GM12878 (cell line): ENCODE measurements at regions not wholly inside any gene's neighbourhood (a gene's known extent, or its start where the extent isn't known, plus 50 kb on each side); places are given as distances from the start of the nearest gene placed in this dataset.

Experiments used
- ATAC-seq: fragments of 200-7000 bp; cut with Tn5 transposase; 3 replicates; pipeline ENCODE4 v1.9.1; 2020; ENCODE audit warnings: mild to moderate bottlenecking, moderate library complexity
- BruUV-seq: library from RNA; stranded (reverse); fragments of 400-500 nt; replicated peaks from 2 replicates; lab custom pipeline; 2021; lab: Mats Ljungman, UMichigan
- CTCF ChIA-PET: fragments of 300-600 bp; sonication (Branson Sonifier 250); formaldehyde crosslinking; extraction: SDS; loops from one replicate; lab custom pipeline; 2021; ENCODE audit warnings: inconsistent platforms; lab: Yijun Ruan, JAX
- POLR2A ChIA-PET: fragments of 350-600 bp; formaldehyde crosslinking; extraction: SDS; loops from one replicate; lab custom pipeline; 2021; ENCODE audit warnings: inconsistent platforms; lab: Charles Lee
- RAD21 ChIA-PET: fragments of 300-600 bp; sonication (Branson Sonifier 250); formaldehyde crosslinking; loops from one replicate; lab custom pipeline; 2023; ENCODE audit warnings: antibody characterized with exemption; ENCODE audit not compliant: unreplicated experiment; lab: Charles Lee
- SMC1A ChIA-PET: fragments of 300-600 bp; sonication (Branson Sonifier 250); formaldehyde crosslinking; loops from one replicate; lab custom pipeline; 2023; ENCODE audit not compliant: unreplicated experiment, uncharacterized antibody; lab: Charles Lee
- DNase-seq: peaks from one replicate; pipeline ENCODE4 v3.0.0-alpha.2; 2011; ENCODE audit warnings: low read depth, low spot score
- FAIRE-seq: peaks from 3 replicates; lab custom pipeline; 2011; peaks lifted over from hg19 to GRCh38; lab: Jason Lieb, UNC
- H2AFZ ChIP-seq: 2 replicates; pipeline ENCODE4 v1.6.0; 2011; ENCODE audit warnings: low read depth, low read length, control low read depth; ENCODE audit not compliant: control insufficient read depth
- H3K27ac ChIP-seq: 2 replicates; pipeline ENCODE4 v1.5.1; 2011; ENCODE audit warnings: control low read depth; ENCODE audit not compliant: control insufficient read depth, insufficient read depth
- H3K27me3 ChIP-seq, 2 experiments: replicated peaks in 1 of 2; 2 replicates each; pipeline versions ENCODE4 v1.6.0 to v1.6.1; 2011; ENCODE audit warnings: low read length in 1 of 2; ENCODE audit not compliant: control insufficient read depth in 2 of 2, insufficient read depth in 2 of 2
- H3K36me3 ChIP-seq, 2 experiments: 2 replicates each; pipeline ENCODE4 v1.5.1; 2011; ENCODE audit warnings: low read length in 1 of 2; ENCODE audit not compliant: control insufficient read depth in 2 of 2, insufficient read depth in 2 of 2
- H3K4me1 ChIP-seq: 2 replicates; pipeline ENCODE4 v1.6.1; 2011; ENCODE audit warnings: mild to moderate bottlenecking, low read length, moderate library complexity, mixed read lengths; ENCODE audit not compliant: control insufficient read depth, insufficient read depth
- H3K4me2 ChIP-seq: 2 replicates; pipeline ENCODE4 v1.6.0; 2011; ENCODE audit warnings: control low read depth; ENCODE audit not compliant: control insufficient read depth, insufficient read depth
- H3K4me3 ChIP-seq: fragments of 200-600 bp; sonication (generic); 2 replicates; pipeline ENCODE4 v1.5.1; 2016
- H3K79me2 ChIP-seq: 2 replicates; pipeline ENCODE4 v1.6.0; 2011; ENCODE audit warnings: low read length; ENCODE audit not compliant: control insufficient read depth, insufficient read depth
- H3K9ac ChIP-seq: 2 replicates; pipeline ENCODE4 v1.8.0; 2011; ENCODE audit warnings: low read length, control low read depth, mixed read lengths; ENCODE audit not compliant: control insufficient read depth, insufficient read depth
- H3K9me3 ChIP-seq: replicated peaks from 3 replicates; pipeline ENCODE4 v1.5.1; 2011; ENCODE audit warnings: mild to moderate bottlenecking, low read length; ENCODE audit not compliant: control insufficient read depth, insufficient read depth
- H4K20me1 ChIP-seq: 2 replicates; pipeline ENCODE4 v1.6.0; 2011; ENCODE audit not compliant: control insufficient read depth, insufficient read depth
- BACH1 ChIP-seq: fragments of 450-650 bp; IDR thresholded peaks from 2 replicates; pipeline ENCODE4 v1.6.1; 2017; ENCODE audit warnings: mild to moderate bottlenecking, borderline replicate concordance
- BMI1 ChIP-seq: fragments of 450-650 bp; IDR thresholded peaks from 2 replicates; pipeline ENCODE4 v1.6.1; 2016; ENCODE audit warnings: mild to moderate bottlenecking, moderate library complexity, borderline replicate concordance
- BRCA1 ChIP-seq: IDR thresholded peaks from 2 replicates; pipeline ENCODE4 v1.6.1; 2011; ENCODE audit warnings: low read depth, low read length, improper control_type of control experiment
- HDAC2 ChIP-seq: fragments of 200-600 bp; sonication (generic); IDR thresholded peaks from 2 replicates; pipeline ENCODE4 v1.6.1; 2017
- JUND ChIP-seq: IDR thresholded peaks from 2 replicates; pipeline ENCODE4 v1.6.1; 2012; ENCODE audit warnings: low read depth, mild to moderate bottlenecking, low read length, improper control_type of control experiment, moderate library complexity
- POLR2A ChIP-seq: IDR thresholded peaks from 2 replicates; pipeline ENCODE4 v1.6.1; 2011; ENCODE audit warnings: low read depth, mild to moderate bottlenecking, low read length
- RAD21 ChIP-seq: IDR thresholded peaks from 2 replicates; pipeline ENCODE4 v1.6.1; 2011; ENCODE audit warnings: mild to moderate bottlenecking, low read depth, low read length, moderate library complexity; ENCODE audit not compliant: insufficient read depth
- SREBF2 ChIP-seq: IDR thresholded peaks from 2 replicates; pipeline ENCODE4 v1.6.1; 2012; ENCODE audit warnings: mild to moderate bottlenecking, low read length
- STAT1 ChIP-seq: fragments of 450-650 bp; conservative IDR thresholded peaks from 2 replicates; pipeline ENCODE4 v1.6.1; 2014; ENCODE audit warnings: antibody characterized with exemption, mild to moderate bottlenecking
- USF1 ChIP-seq: IDR thresholded peaks from 2 replicates; pipeline ENCODE4 v1.6.1; 2011; ENCODE audit warnings: borderline replicate concordance, low read depth, mild to moderate bottlenecking, moderate library complexity, mixed read lengths, low read length; ENCODE audit not compliant: insufficient read depth; ENCODE audit errors: extremely low read length
- ZZZ3 ChIP-seq: IDR thresholded peaks from 2 replicates; pipeline ENCODE4 v1.6.1; 2011; ENCODE audit warnings: low read depth; ENCODE audit not compliant: control insufficient read depth, insufficient read length
- WGBS: methylation state at CpG from one replicate; pipeline ENCODE4 v1.1.6; 2016; ENCODE audit warnings: low lambda C conversion rate; ENCODE audit not compliant: insufficient replicate concordance, insufficient coverage; ENCODE audit errors: missing lambda C conversion rate; 5-methylcytosine and 5-hydroxymethylcytosine counted together
- in situ Hi-C: fragments of 300-500 bp; cut with MboI; formaldehyde crosslinking; loops from 9 replicates; pipeline ENCODE4 v1.14.3; 2018; ENCODE audit warnings: mixed read lengths
- intact Hi-C: fragments of 100-400 bp; cut with micrococcal nuclease; formaldehyde crosslinking; loops from one replicate; pipeline ENCODE4 v1.14.2; 2022; ENCODE audit not compliant: unreplicated experiment
- TF ChIP-seq, protein P1 (sequence below): fragments of 450-650 bp; IDR thresholded peaks from 2 replicates; pipeline ENCODE4 v1.6.1; 2017; ENCODE audit warnings: mild to moderate bottlenecking, moderate library complexity

DNA sequence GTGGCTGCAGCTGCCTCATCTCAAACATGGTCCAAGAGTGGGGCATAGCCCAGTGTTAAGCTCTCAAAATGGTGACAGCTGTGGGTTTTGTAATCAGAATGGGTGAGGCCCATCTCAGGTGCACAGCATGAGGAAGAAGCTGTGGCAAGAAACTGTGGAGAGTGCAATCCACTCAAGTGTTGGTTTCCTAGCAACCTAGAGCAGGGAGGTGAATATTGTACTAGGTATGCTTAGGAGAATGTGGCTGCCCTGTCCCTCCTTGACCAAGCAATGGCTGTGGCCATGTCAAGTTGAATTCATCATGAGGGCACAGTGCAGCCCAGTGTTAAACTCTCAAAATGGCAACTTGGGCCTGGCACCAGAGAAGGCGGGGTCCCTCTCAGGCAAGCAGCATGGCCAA, 160.5 kb upstream of the KCNN2 start:
- intact Hi-C loops (no loop called here), in situ Hi-C loops (no loop called here)
- FAIRE-seq, result no peak
- H3K27me3 ChIP-seq, result no peaks in the 10 kb centered on the region
- no peaks in the 10 kb centered on the region for H3K79me2 ChIP-seq
- H3K4me1 ChIP-seq, result no peaks in the 10 kb centered on the region
- SMC1A ChIA-PET, result interaction anchor here (1.3 kb wide), 1 partner anchor 12 kb away, joined by 4 read pairs; no protein-coding TSS in a partner anchor
- no peak for ATAC-seq
- RAD21 ChIA-PET, result no interaction called here
- TF ChIP-seq, protein P1, sequence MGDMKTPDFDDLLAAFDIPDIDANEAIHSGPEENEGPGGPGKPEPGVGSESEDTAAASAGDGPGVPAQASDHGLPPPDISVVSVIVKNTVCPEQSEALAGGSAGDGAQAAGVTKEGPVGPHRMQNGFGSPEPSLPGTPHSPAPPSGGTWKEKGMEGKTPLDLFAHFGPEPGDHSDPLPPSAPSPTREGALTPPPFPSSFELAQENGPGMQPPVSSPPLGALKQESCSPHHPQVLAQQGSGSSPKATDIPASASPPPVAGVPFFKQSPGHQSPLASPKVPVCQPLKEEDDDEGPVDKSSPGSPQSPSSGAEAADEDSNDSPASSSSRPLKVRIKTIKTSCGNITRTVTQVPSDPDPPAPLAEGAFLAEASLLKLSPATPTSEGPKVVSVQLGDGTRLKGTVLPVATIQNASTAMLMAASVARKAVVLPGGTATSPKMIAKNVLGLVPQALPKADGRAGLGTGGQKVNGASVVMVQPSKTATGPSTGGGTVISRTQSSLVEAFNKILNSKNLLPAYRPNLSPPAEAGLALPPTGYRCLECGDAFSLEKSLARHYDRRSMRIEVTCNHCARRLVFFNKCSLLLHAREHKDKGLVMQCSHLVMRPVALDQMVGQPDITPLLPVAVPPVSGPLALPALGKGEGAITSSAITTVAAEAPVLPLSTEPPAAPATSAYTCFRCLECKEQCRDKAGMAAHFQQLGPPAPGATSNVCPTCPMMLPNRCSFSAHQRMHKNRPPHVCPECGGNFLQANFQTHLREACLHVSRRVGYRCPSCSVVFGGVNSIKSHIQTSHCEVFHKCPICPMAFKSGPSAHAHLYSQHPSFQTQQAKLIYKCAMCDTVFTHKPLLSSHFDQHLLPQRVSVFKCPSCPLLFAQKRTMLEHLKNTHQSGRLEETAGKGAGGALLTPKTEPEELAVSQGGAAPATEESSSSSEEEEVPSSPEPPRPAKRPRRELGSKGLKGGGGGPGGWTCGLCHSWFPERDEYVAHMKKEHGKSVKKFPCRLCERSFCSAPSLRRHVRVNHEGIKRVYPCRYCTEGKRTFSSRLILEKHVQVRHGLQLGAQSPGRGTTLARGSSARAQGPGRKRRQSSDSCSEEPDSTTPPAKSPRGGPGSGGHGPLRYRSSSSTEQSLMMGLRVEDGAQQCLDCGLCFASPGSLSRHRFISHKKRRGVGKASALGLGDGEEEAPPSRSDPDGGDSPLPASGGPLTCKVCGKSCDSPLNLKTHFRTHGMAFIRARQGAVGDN, result no peak
- no peak for TF ChIP-seq BMI1
- no peak for TF ChIP-seq USF1
- no peak for TF ChIP-seq SREBF2
- no peak for TF ChIP-seq BACH1
- TF ChIP-seq STAT1, result no peak
- TF ChIP-seq HDAC2, result no peak
- no peak for TF ChIP-seq BRCA1
- TF ChIP-seq ZZZ3, result no peak
- no peak for TF ChIP-seq POLR2A
- no peak for TF ChIP-seq JUND
- no peak for TF ChIP-seq RAD21
- no peaks in the 10 kb centered on the region for H4K20me1 ChIP-seq
- POLR2A ChIA-PET, result no interaction called here
- 40% methylated on average over 1 of the region's 1 CpG for WGBS
- no peaks in the 10 kb centered on the region for H3K36me3 ChIP-seq
- H3K9ac ChIP-seq, result no peak overlapping the region
- CTCF ChIA-PET, result no interaction called here
- H3K4me3 ChIP-seq, result no peak overlapping the region
- H2AFZ ChIP-seq, result no peak overlapping the region
- H3K27ac ChIP-seq, result no peak overlapping the region
- no peaks in the 10 kb centered on the region for H3K9me3 ChIP-seq
- no peak overlapping the region for H3K4me2 ChIP-seq
- BruUV-seq, result no TSS peak
- DNase-seq, result no peak
